B cell (primary cell): ENCODE measurements at regions not wholly inside any gene's neighbourhood (a gene's known extent, or its start where the extent isn't known, plus 50 kb on each side); places are given as distances from the start of the nearest gene placed in this dataset.

Experiments used
- CTCF ChIP-seq: fragments of 200-600 bp; IDR thresholded peaks from one replicate; pipeline ENCODE4 v1.8.0; 2022; ENCODE audit warnings: antibody characterized with exemption, mild to moderate bottlenecking
- EZH2 ChIP-seq: IDR thresholded peaks from 2 replicates; pipeline ENCODE4 v1.6.1; 2012; ENCODE audit warnings: borderline replicate concordance, low read depth, mild to moderate bottlenecking, moderate library complexity, low read length; ENCODE audit not compliant: insufficient read depth, poor library complexity, severe bottlenecking

DNA sequence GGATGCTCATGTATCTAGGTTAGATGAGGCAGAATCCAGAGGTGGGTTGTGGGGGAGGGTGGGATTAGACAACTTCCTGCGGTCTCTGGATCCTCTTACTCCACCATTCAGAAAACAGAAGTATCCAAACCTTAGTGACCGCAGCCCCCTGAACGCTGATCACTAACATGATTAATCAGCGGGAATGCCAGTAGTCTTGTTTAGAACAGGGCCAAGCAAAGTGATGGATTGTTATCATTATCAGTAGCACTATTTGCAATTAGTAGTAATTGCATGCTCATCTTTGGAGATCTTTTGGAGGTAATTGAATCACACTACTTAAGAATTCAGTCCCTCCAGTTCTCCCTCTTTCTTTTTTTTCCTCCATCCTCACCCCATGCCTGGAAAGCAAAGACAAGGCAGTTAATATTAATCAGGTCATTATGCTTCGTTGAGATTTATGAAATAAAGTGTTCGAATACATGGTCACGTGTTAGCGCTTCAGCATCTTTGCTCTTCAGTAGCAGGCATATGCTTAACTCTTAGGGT lies 182.8 kb upstream of the NTF3 start:
- TF ChIP-seq EZH2 (no peak), CTCF (no peak)
